Kidney tubule cell (primary cell): ENCODE measurements at regions not wholly inside any gene's neighbourhood (a gene's known extent, or its start where the extent isn't known, plus 50 kb on each side); places are given as distances from the start of the nearest gene placed in this dataset.
"Not testable (repeated sequence)": the region's sequence is repeated elsewhere in the genome, so short reads cannot be mapped to it uniquely, and the experiment has no call there.

ENCODE experiments used
- DNase-seq: peaks from one replicate; pipeline ENCODE4 v3.0.0-alpha.2; 2018; ENCODE audit warnings: low spot score

DNA sequence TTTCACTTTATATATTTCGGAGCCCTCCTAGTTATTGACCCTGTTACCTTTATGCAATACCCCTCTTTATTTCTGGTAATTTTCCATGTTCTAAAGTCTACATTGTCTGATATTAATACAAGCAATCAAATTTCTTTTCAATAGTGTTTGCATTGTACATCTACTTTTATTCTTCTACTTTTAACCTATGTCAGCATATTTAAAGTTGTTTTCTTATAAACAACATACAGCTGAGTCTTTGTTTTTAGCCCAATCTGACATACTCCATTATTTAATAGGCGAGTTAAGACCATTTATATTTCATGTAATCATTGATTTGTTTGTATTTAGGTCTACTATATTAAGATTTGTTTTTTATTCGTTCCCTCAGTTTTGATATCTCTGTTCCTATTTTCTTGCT is 108.5 kb upstream of the SPACA7 start:
- DNase-seq: no peak

DNA sequence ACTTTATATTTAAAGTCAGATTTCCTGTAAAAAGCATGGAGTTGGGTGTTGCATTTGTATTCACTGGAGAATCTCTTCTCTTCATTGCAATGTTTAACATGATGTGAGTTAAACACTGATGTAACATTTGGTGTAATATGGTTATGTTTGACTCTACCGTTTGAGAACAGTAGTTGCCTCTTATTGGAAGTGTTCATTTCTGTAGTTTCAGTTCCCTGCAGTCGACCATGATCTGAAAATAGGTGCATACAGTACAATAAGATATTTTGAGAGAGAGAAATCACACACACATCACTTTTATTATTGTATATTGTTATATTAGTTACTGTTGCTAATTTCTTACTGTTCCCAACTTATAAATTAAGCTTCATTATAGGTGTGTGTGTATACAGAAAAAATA is 105.2 kb upstream of the SPACA7 start:
- no peak for DNase-seq

DNA sequence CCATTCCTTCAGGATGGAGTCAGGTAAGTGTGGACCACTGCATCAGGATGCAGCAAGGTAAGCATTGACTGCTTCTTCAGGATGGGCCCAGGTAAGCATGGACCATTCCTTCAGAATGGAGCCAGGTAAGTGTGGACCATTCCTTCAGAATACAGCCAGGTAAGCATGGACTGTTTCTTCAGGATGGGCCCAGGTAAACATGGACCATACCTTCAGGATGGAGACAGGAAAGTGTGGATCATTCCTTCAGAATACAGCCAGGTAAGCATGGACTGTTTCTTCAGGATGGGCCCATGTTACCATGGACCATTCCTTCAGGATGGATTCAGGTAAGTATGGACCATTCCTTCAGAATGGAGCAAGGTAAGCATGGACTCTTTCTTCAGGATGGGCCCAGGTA is 89.4 kb upstream of the SPACA7 start:
- not testable (repeated sequence) for DNase-seq

DNA sequence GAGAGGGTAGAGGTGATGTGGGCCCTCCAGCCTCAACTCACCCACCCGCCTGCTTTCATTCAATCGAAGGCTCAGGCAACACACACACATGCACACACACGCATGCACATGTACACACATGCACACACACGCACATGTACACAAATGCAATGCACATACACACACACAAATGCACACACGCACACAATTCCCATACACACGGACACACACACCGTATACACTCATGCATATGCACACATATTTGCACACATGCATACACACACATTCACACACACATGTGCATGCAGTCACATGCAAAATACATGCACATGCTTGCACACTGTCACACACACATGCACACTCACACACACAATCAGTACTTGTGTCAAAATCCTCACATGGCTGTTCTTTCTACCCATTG is 55.9 kb upstream of the SPACA7 start:
- DNase-seq: no peak

DNA sequence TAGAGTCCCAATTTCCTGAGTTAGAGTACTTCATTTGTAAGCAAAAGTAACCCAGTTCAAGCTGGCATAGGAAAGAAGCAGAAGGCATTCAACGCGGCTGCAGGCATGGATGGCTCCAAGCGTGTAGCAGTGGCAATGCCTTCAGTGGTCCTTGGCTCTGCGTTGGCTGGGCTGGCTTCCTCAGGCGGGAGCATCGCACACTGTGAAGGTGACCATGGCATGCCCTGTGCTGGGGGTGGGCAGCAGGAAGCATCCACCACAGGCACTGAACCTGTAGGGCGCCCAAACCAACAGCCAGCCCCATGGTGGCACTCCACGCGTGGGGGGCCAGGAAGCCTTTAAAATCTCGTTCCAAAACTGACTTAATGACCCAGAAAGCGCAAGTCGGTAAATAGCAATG is 53.6 kb upstream of the SPACA7 start:
- DNase-seq: no peak

DNA sequence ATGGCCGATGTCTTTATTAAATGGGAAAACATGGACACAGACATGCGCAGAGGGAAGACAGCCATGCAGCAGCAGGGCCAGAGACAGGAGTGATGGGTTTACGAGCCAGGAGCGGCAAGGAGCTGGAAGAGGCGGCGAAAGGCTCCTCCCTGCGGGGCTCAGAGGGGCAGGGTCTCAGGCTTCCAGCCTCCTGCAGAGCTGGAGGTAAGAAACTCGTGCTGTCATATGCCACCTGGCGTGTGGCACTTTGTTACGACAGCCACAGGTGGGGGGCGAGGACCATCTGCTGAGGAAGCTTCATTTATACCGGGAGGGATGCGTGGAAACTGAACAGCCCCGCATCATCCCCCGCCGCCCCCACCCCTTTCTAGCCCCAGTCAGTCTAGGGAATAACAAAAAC is 52.0 kb upstream of the SPACA7 start:
- DNase-seq: no peak

DNA sequence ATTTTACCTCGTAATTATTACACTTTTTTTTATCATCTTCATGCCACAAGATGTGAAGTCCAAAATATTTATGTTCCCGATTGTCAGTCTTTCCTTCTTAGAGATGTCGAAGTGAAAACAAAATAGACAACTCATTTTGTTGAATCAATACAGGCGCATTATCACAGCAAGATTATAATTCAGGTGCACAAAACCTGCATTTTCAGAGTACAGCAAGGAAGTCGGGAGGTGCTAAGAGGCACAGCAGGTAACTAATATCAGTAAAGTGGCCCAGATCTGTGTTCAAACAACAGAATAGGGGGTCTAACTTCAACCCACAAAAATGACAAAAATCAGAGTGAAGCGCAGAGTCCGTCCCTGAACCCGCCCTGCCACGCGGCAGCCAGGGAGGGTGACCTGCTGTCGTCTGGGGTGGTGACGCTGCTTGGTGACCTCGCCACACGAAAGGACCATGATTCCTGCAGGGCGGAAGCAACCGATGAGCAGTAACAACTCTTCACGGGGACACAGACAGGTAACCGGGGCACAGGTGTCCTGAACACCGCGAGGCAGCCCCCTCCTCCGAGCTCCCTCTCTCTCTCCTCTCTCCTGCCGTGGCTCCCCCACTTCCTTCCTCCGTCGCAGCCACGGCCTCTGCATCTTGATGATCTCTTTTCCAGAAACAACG is 50.9 kb upstream of the SPACA7 start:
- no peak for DNase-seq

DNA sequence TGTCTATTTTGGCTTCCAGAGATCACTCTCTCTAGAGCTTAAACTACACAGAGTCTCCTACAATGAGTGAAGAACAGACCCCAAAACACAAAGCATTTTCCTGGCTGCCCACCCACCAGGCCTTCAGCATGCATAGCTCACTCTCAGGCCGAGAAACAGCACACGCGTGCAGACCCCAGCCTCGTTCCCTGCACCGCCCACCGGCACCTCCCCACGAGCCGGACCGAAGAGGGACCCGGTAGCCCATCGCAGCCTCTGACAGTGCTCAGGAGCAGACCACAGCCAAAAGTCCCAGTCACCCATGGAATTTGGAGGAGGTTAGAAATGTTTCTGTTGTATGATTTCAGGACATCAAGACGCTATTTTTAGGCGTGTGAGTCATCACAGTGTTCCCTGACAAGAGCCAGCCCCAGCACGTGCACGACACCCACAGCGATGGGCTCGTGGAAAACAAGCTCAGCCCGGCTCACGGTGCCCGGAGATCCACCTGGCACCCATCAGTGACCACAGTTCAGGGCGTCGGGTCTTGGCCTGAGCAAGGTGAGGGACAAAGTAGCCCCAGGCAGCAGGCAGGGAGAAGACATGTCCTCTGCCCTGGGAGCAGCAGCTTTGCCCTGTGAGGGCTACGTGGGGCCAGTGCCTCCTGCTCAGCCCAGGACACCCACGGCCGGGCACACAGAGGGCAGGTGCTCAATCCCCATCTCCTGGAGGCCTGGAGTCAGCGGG is 50.1 kb upstream of the SPACA7 start:
- no peak for DNase-seq
